C4-2B (cell line): ENCODE measurements at regions not wholly inside any gene's neighbourhood (a gene's known extent, or its start where the extent isn't known, plus 50 kb on each side); places are given as distances from the start of the nearest gene placed in this dataset.

ENCODE experiments used
- H3K27ac ChIP-seq: fragments of 450-650 bp; 2 replicates; pipeline ENCODE4 v1.5.1; 2017
- CTCF ChIP-seq: fragments of 450-650 bp; conservative IDR thresholded peaks from 2 replicates; pipeline ENCODE4 v1.5.1; 2017; ENCODE audit warnings: mild to moderate bottlenecking
- ZFX ChIP-seq: fragments of 450-650 bp; IDR thresholded peaks from 2 replicates; pipeline ENCODE4 v1.6.1; 2017

- no peak for TF ChIP-seq ZFX
- no peak; the same call in 1 of the 2 replicates for TF ChIP-seq CTCF
- H3K27ac ChIP-seq: no peak overlapping the region
These were observed 92.8 kb downstream of the EOMES start for GRCh38 chr3:27629366-27629765.

- H3K27ac ChIP-seq: no peak overlapping the region
- TF ChIP-seq ZFX (no peak), CTCF (no peak)
These were observed 93.9 kb downstream of the EOMES start for GRCh38 chr3:27628026-27628750.

- H3K27ac ChIP-seq: no peak overlapping the region
- TF ChIP-seq ZFX (no peak), CTCF (no peak)
These were observed 95.5 kb downstream of the EOMES start for GRCh38 chr3:27626596-27627118.

- no peak overlapping the region for H3K27ac ChIP-seq
- no peak for TF ChIP-seq ZFX
- TF ChIP-seq CTCF: no peak
These were observed 96.3 kb downstream of the EOMES start for GRCh38 chr3:27625864-27626263.

GRCh38 chr3:27623085-27623753 is 98.9 kb downstream of the EOMES start:
- no peak overlapping the region for H3K27ac ChIP-seq
- TF ChIP-seq CTCF (no peak), ZFX (no peak)

GRCh38 chr3:27617552-27617951 is 104.6 kb downstream of the EOMES start:
- no peak overlapping the region for H3K27ac ChIP-seq
- no peak for TF ChIP-seq CTCF
- no peak for TF ChIP-seq ZFX

- TF ChIP-seq ZFX (no peak), CTCF (no peak)
- H3K27ac ChIP-seq: no peak overlapping the region
These were observed 106.1 kb downstream of the EOMES start for GRCh38 chr3:27616031-27616430.
